Sigmoid colon (tissue), 6 donors: ENCODE measurements at regions not wholly inside any gene's neighbourhood (a gene's known extent, or its start where the extent isn't known, plus 50 kb on each side); places are given as distances from the start of the nearest gene placed in this dataset.

Experiments used
- DNase-seq: peaks from one replicate; pipeline ENCODE4 v3.0.0-alpha.2; 2019
- H3K27ac ChIP-seq, 4 donors: fragments of 200-600 bp; sonication (generic); one replicate each; pipeline ENCODE4 v1.5.1; 2016 to 2019; ENCODE audit warnings: mild to moderate bottlenecking in 1 of 4
- H3K27me3 ChIP-seq, 3 donors: fragments of 200-600 bp; sonication (generic); one replicate each; pipeline ENCODE4 v1.5.1; 2019; ENCODE audit warnings: mild to moderate bottlenecking in 1 of 3
- H3K36me3 ChIP-seq, 4 donors: fragments of 200-600 bp; sonication (generic); one replicate each; pipeline ENCODE4 v1.5.1; 2016 to 2019
- H3K4me1 ChIP-seq, 4 donors: fragments of 200-600 bp; sonication (generic); one replicate each; pipeline ENCODE4 v1.5.1; 2017 to 2019
- H3K4me3 ChIP-seq, 4 donors: fragments of 200-600 bp; sonication (generic); one replicate each; pipeline ENCODE4 v1.5.1; 2017 to 2019; ENCODE audit warnings: mild to moderate bottlenecking in 2 of 4, moderate library complexity in 1 of 4
- H3K9me3 ChIP-seq, 4 donors: fragments of 200-600 bp in 3 of 4; sonication (generic) in 3 of 4; one replicate each; pipeline versions ENCODE4 v1.5.1 to v1.6.1; 2013 to 2019
- EP300 ChIP-seq, 4 donors: sonication (generic); formaldehyde crosslinking; IDR thresholded peaks; one replicate each; pipeline ENCODE4 v1.6.1; 2017; ENCODE audit warnings: antibody characterized with exemption in 4 of 4
- POLR2A ChIP-seq, 2 donors: fragments of 450-650 bp; IDR thresholded peaks; one replicate each; pipeline ENCODE4 v1.6.1; 2016; ENCODE audit warnings: antibody characterized with exemption in 2 of 2, mild to moderate bottlenecking in 2 of 2, moderate library complexity in 2 of 2
- POLR2AphosphoS5 ChIP-seq, 4 donors: sonication (generic); formaldehyde crosslinking; IDR thresholded peaks; one replicate each; pipeline ENCODE4 v1.6.1; 2017; ENCODE audit warnings: antibody characterized with exemption in 4 of 4
- WGBS, 2 donors: extraction: QIAGEN DNeasy Blood & Tissue Kit; methylation state at CpG; one replicate each; pipeline ENCODE4 v1.1.7; 2013; 5-methylcytosine and 5-hydroxymethylcytosine counted together
- intact Hi-C: fragments of 100-400 bp; cut with DNase I; formaldehyde crosslinking; loops from one replicate; pipeline ENCODE4 v1.15.1; 2023
- TF ChIP-seq, protein P1 (sequence below), 4 experiments: fragments of 450-650 bp in 3 of 4; fragments of 200-600 bp in 1 of 4; IDR thresholded peaks; one replicate each; pipeline ENCODE4 v1.5.1; 2016 to 2019; ENCODE audit warnings: antibody characterized with exemption in 4 of 4, mild to moderate bottlenecking in 3 of 4, moderate library complexity in 2 of 4
- donor health status: healthy with polysubstance abuse.
- donor health status: healthy.

DNA sequence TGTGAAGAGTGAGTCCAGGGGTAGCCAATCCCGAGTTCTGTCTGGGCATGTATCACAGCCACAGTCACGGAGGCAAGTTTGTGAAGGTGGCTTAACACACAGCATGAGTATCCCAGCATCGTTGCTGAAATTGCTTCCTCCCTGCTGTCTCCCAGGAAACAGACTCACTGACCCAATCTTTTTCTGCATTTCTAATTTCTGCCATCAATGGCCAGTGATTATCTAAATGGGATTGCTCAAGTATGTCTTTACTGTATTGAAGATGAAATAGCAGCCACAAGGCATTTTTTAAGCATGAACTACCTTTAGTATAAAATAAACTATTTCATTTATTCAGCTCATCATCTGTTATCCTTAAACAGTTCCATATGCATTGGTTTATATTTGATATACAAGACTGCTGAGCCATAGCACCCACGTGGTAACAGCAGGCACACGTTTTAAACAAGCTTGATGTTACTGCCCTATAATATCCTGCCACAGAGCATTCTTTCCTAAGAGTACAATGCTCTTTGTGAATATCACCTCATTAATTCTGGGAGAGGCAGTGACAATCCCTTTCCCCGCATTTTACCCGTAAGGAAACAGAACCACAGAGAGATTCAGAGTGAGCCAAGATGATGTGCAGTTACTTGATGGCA lies 276.6 kb upstream of the THBS1 start:
- peak overlapping the region in 1 of 4 donors; percentile 23 for H3K27ac ChIP-seq
- no peak for TF ChIP-seq EP300 (IDR thresholded peaks at IDR 0.05)
- TF ChIP-seq POLR2AphosphoS5 (IDR thresholded peaks at IDR 0.05): no peak
- no peak for TF ChIP-seq POLR2A (IDR thresholded peaks at IDR 0.05)
- TF ChIP-seq, protein P1, sequence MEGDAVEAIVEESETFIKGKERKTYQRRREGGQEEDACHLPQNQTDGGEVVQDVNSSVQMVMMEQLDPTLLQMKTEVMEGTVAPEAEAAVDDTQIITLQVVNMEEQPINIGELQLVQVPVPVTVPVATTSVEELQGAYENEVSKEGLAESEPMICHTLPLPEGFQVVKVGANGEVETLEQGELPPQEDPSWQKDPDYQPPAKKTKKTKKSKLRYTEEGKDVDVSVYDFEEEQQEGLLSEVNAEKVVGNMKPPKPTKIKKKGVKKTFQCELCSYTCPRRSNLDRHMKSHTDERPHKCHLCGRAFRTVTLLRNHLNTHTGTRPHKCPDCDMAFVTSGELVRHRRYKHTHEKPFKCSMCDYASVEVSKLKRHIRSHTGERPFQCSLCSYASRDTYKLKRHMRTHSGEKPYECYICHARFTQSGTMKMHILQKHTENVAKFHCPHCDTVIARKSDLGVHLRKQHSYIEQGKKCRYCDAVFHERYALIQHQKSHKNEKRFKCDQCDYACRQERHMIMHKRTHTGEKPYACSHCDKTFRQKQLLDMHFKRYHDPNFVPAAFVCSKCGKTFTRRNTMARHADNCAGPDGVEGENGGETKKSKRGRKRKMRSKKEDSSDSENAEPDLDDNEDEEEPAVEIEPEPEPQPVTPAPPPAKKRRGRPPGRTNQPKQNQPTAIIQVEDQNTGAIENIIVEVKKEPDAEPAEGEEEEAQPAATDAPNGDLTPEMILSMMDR (IDR thresholded peaks at IDR 0.05): no peak

GRCh38 chr15:39304931-39305728 lies 275.7 kb upstream of the THBS1 start:
- Histone ChIP-seq H3K4me1 (peaks cover 0 to 13% (median 6%) of the 10 kb centered on the region in 4 donors), H3K4me3 (no peak overlapping the region), H3K27me3 (no peaks in the 10 kb centered on the region), H3K36me3 (no peaks in the 10 kb centered on the region), H3K27ac (peak overlapping the region in 1 of 4 donors; percentile 23), H3K9me3 (no peaks in the 10 kb centered on the region)
- DNase-seq: no peak
- TF ChIP-seq POLR2AphosphoS5 (IDR thresholded peaks at IDR 0.05) (no peak), EP300 (IDR thresholded peaks at IDR 0.05) (no peak), POLR2A (IDR thresholded peaks at IDR 0.05) (no peak)
- TF ChIP-seq, protein P1 (IDR thresholded peaks at IDR 0.05): no peak
- WGBS, 2 donors: 89 to 93% methylated on average over 4 of the region's 4 CpGs
- intact Hi-C loops: no loop called here

More for the DNA sequence above, 276.6 kb upstream of the THBS1 start:
- no peaks in the 10 kb centered on the region for H3K9me3 ChIP-seq
- peaks cover 0 to 14% (median 6%) of the 10 kb centered on the region in 4 donors for H3K4me1 ChIP-seq
- no peak for DNase-seq
- no peaks in the 10 kb centered on the region for H3K27me3 ChIP-seq
- 79 to 81% methylated on average over 7 of the region's 7 CpGs for WGBS, 2 donors
- H3K4me3 ChIP-seq: no peak overlapping the region
- intact Hi-C loops: no loop called here
- H3K36me3 ChIP-seq: no peaks in the 10 kb centered on the region

GRCh38 chr15:39310633-39311032 lies 270.2 kb upstream of the THBS1 start:
- Histone ChIP-seq H3K4me1 (no peaks in the 10 kb centered on the region), H3K27ac (no peak overlapping the region), H3K36me3 (no peaks in the 10 kb centered on the region), H3K27me3 (no peaks in the 10 kb centered on the region), H3K9me3 (no peaks in the 10 kb centered on the region), H3K4me3 (no peak overlapping the region)
- WGBS, 2 donors: 83 to 84% methylated on average over 3 of the region's 3 CpGs
- DNase-seq: no peak
- TF ChIP-seq POLR2AphosphoS5 (IDR thresholded peaks at IDR 0.05) (no peak), POLR2A (IDR thresholded peaks at IDR 0.05) (no peak), EP300 (IDR thresholded peaks at IDR 0.05) (no peak)
- TF ChIP-seq, protein P1 (IDR thresholded peaks at IDR 0.05): no peak
- intact Hi-C loops: loop anchor here (10.0 kb wide), 1 partner anchor 274 kb away; the partner anchor contains the start of gene THBS1

DNA sequence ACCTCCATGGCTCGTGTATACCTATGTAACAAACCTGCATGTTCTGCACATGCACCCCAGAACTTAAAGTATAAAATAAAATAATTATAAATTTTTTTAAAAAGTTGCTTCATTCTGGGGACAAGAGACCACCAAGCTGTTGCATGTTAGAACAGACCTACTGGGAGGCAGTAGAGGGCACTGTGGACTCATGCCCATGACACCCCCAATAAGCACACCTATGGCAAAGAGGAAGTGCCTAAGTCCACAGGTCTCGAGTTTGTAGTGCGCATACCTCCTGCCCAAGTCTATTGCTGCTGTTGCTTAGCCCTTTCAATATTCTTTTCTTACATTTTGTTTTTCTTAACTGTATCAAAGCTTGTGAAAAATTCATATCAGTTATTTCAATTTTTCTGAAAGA lies 267.9 kb upstream of the THBS1 start:
- 18 to 51% methylated on average over 3 of the region's 3 CpGs for WGBS, 2 donors
- no peak overlapping the region for H3K27ac ChIP-seq
- no peak for DNase-seq
- no peaks in the 10 kb centered on the region for H3K36me3 ChIP-seq
- H3K27me3 ChIP-seq: no peaks in the 10 kb centered on the region
- H3K4me1 ChIP-seq: peaks cover 0 to 11% (median 4%) of the 10 kb centered on the region in 4 donors
- TF ChIP-seq EP300 (IDR thresholded peaks at IDR 0.05): no peak
- TF ChIP-seq, protein P1 (IDR thresholded peaks at IDR 0.05): peak in 1 of 4 experiments; percentile 29
- intact Hi-C loops: loop anchor here (10.0 kb wide), 1 partner anchor 272 kb away; the partner anchor contains the start of gene THBS1
- no peaks in the 10 kb centered on the region for H3K9me3 ChIP-seq
- H3K4me3 ChIP-seq: no peak overlapping the region
